NCI-H2081 treated with DMSO at 0.1 percent for 48 hours (cell line): ENCODE measurements at regions not wholly inside any gene's neighbourhood (a gene's known extent, or its start where the extent isn't known, plus 50 kb on each side); places are given as distances from the start of the nearest gene placed in this dataset.
"Not testable (repeated sequence)": the region's sequence is repeated elsewhere in the genome, so short reads cannot be mapped to it uniquely, and the experiment has no call there.

Source experiments
- DNase-seq: peaks from one replicate; lab custom pipeline; 2025; lab: John Stamatoyannopoulos, UW

- peak; percentile 21 for DNase-seq
These were observed 53.9 kb downstream of the OTOR start for GRCh38 chr20:16801919-16802651.

GRCh38 chr20:16802652-16802935, 54.4 kb downstream of the OTOR start:
- DNase-seq, result no peak

GRCh38 chr20:16803965-16804792, 56.0 kb downstream of the OTOR start:
- DNase-seq, result peak; percentile 34

GRCh38 chr20:16804793-16805187, 56.6 kb downstream of the OTOR start:
- DNase-seq, result no peak

- no peak for DNase-seq
These were observed 57.9 kb downstream of the OTOR start for GRCh38 chr20:16806061-16806460.

GRCh38 chr20:16806886-16807285, 58.7 kb downstream of the OTOR start:
- no peak for DNase-seq

- DNase-seq, result no peak
These were observed 60.6 kb downstream of the OTOR start for GRCh38 chr20:16808796-16809195.

GRCh38 chr20:16810216-16810615, 62.1 kb downstream of the OTOR start:
- no peak for DNase-seq

GRCh38 chr20:16816192-16816591, 68.0 kb downstream of the OTOR start:
- no peak for DNase-seq

- no peak for DNase-seq
These were observed 71.3 kb downstream of the OTOR start for GRCh38 chr20:16819483-16819882.

GRCh38 chr20:16821211-16822089, 73.3 kb downstream of the OTOR start:
- DNase-seq, result peak; percentile 40

- no peak for DNase-seq
These were observed 76.5 kb downstream of the OTOR start for GRCh38 chr20:16824664-16825063.

- DNase-seq, result no peak
These were observed 80.6 kb downstream of the OTOR start for GRCh38 chr20:16828666-16829305.

- not testable (repeated sequence) for DNase-seq
These were observed 87.5 kb downstream of the OTOR start for GRCh38 chr20:16835690-16836089.

GRCh38 chr20:16842486-16843120, 94.4 kb downstream of the OTOR start:
- DNase-seq, result no peak

GRCh38 chr20:16844406-16844805, 96.2 kb downstream of the OTOR start:
- DNase-seq, result no peak

- no peak for DNase-seq
These were observed 97.8 kb downstream of the OTOR start for GRCh38 chr20:16846006-16846405.

GRCh38 chr20:16848061-16848460, 99.9 kb downstream of the OTOR start:
- no peak for DNase-seq

- DNase-seq, result no peak
These were observed 100.4 kb downstream of the OTOR start for GRCh38 chr20:16848526-16848925.

GRCh38 chr20:16860914-16861313, 112.8 kb downstream of the OTOR start:
- no peak for DNase-seq

GRCh38 chr20:16861708-16862107, 113.5 kb downstream of the OTOR start:
- no peak for DNase-seq

- DNase-seq, result no peak
These were observed 115.1 kb downstream of the OTOR start for GRCh38 chr20:16863303-16863702.
